COLO668 (cell line): ENCODE measurements at regions not wholly inside any gene's neighbourhood (a gene's known extent, or its start where the extent isn't known, plus 50 kb on each side); places are given as distances from the start of the nearest gene placed in this dataset.
"Not testable (repeated sequence)": the region's sequence is repeated elsewhere in the genome, so short reads cannot be mapped to it uniquely, and the experiment has no call there.

Experiments
- DNase-seq: peaks from one replicate; lab custom pipeline; 2025; ENCODE audit not compliant: unreplicated experiment; lab: John Stamatoyannopoulos, UW

DNA sequence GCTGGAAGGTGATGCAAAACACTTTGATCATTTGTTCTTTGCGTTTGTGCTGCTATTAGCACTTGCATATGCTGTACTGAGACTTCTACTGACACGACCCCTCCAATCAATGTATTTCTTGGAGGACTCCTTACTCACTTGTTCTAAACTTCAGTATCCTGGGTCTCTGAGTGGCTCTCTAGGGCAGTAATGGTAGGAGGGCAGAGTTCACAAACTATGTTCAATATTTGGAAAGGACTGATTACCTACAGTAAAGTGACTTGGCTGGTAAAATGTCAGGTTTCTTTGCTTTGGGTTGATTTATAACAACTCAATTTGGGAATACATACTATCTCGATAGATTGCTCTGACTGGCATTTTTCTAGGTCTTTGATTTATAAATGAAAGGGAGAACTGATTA is 93.7 kb downstream of the TRIM43 start:
- no peak for DNase-seq

DNA sequence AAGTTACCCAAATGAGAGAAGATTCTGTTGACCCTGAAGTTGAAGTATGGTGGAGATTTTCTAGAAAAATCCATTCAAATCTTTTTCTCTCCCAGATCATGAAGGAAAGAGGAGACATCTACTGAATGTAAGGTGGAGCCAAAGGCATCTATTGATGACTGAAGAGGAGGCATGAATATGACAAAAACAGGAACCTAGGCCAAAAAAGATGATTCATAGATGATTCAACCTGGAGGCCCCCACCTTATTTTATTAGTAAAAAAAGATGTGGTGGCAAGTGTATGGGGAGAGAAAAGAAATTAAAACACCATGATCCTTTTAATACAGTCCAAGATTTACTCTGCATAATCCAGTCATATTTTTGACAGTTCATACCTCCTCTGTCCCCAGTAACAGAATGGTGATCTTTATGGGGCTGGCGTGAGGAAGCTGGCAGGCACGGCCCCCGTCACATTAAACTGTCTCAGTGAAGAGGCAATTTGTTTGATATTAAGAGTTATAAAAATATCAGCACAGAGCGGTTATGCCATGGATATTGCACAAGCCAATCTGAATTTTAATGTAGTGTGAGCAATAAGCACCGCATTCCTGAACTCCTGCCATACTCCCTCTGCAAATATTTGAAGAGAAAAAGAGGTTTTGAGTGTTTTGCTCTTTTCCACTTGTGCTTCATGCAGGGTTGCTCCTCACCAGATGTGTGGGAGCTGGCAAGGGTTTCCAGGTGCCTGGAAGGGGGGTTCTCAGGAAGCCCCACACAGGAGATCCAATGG is 94.4 kb downstream of the TRIM43 start:
- DNase-seq = not testable (repeated sequence)

DNA sequence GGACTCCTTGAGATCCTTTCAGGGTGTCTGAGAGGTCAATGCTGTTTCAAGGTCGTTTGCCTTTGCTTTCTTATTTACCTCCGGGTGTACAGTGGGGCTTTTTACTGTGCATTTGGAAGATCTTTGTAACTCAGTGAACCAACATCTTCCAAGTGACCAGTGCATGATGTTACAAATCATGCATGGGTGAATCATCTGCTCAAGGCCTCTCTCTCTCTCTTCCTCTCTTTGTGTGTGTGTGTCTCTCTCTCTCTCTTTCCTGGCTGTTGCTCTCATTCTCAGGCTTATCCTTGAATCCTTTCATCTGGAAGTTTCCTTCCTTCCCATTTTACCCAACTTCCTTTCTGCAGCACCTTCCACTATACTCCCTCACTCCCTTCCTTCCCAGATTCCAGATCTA is 96.1 kb downstream of the TRIM43 start:
- DNase-seq = not testable (repeated sequence)

DNA sequence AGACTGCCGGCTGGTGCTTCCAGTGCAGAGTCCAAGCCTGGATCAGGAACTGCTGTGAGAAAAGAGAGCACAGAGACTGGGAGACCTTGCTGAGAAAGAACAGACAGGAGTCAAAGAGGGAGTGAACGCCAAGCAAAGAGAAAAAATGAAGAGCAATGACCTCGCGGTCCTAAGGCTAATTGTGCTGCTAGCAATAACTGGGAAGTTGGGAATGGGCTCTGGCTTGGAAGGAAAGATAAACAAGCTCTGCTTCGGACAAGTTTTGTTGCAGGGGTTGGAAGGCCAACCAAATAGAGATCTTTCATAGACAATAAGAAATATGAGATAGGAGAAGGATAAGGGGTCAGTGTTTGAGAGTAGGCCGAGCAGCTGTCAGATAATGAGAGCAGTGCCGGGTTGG is 99.4 kb downstream of the TRIM43 start:
- DNase-seq = not testable (repeated sequence)

DNA sequence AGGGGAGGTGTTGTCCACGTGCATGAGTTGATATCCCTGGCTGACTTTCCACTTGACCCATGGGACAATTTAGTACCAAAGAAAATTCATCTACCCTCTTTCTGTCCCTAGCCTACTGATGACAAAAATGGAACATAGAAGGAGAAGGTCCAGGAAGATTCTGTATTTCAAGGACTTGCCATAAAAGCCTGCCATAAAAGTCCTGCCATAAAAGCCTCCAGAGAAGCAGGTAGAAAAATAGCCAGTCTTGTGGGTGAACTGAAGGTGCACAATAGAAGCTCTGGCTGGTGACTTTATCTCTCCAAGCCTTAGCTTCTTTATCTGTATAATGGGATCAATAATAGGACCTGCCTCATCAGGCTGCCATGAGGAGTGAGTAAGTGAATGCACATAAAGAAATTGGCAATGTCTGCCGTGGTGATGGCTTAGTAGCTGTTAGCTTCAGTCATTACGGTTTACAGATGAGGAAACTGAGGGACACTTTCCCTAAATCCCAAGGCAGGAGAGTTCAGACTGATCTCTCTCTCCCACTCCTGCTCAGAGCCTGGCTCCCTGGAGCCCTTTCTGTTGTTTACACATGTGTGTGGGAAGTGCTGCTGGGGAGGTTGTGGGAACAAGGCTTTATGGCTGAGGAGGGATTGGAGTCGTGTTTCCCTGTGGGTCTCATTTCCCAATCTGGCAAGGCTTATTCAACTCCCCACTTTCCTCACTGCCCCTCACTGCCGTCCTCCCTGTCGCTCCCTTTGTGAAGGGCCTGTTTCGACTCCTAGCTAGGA is 101.5 kb downstream of the TRIM43 start:
- not testable (repeated sequence) for DNase-seq

DNA sequence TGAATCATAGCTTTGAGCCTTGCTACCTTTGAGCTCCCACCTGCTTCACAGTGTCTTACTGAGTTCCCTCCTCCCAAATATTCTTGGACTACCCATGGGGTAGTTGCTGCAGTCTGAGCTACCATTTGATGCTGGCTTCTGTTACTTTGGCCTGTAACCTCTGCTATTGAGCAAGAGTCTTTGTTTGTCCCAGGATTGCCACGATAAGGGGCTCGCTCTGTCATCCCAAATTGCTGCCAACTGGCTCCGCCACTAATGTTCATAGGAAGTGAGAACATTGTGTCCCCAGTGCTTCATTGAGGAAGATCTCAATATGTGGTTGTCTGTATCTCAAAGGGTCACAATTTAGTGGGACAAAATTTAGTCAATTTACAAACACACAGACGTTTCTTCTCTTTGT is 103.8 kb downstream of the TRIM43 start:
- DNase-seq = no peak

DNA sequence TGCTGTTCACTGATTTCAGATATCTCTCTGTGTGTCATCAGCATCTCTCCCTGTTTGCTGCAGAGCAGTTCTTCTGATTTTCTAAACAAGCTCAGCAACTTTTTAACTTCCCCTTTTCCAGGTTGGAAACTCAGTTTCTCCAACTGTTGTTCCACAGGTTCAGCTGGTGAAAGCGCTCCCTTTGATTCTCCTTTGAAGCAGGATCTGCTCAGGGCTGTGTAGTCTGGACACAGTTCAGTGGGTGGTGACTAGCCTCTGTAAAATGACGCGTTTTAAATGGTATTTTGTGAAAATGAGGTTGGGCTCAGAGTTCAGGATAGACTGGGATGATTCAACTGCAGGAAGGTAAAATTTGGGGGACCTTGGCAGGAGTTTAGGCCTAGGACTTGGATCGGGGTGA is 106.3 kb downstream of the TRIM43 start:
- no peak for DNase-seq

DNA sequence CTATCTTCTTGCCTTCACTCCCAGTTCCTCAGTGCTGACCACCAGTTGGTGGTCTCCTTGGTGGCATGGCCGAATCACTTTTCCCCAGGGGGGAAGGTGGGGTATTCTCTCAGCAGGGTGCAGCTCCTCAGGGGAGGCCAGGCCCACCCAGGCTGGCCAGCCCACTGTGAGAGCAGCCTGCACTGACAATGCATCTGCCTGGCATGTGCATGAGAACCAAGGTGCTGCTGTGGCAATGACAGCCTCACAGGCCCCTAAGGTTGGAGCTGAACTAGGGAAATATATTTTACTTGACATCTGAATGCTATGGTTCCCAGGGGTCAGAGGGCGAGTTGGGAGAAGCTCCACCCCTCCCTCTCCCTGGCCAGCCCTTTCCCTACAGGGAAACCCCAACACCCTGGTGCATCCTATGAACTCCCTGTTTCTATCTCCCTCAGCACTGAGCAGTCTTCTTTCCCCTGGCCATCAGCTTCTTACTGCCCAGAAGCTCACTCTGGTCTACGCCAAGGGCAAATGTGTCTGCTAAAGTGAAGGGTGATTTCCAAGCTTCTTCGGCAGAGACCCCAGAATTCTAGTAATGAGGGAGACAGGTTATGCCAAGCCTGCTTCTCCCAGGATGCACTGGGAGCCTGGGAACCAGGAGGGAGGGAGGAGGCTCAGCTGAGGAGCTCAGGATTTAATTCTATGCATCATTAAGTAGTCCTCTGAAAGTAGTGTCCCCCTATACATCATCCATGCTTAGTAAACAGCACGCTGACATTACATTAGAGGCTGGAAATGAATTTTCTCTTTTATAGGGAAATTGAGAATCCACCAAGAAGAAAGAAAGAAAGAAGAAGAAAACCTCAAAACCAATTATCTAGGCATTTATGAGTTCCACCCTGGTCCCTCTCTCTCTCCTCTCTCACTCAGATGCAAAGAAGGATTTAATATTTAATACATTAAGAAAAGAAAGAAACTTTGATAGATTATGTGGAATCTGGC is 107.7 kb downstream of the TRIM43 start:
- DNase-seq = not testable (repeated sequence)

DNA sequence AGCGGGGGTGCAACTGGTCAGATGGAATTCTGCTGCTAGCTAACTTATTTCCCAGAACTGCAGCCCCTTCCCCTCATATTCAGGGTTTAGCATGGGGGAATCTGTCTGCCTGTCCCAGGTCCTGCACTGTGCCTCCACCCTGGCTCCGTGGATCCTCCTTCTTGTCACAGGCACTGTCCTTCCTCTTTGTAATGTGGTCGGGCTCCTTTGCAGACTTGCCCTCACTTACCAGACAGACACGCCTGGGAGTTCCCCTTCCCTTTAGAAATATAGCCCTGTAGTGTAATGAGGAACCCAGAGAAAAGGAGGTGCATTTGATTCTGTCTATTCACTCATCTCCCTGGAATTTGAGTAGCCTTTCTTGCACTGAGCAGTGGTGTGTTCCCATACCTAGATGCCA is 108.7 kb downstream of the TRIM43 start:
- no peak for DNase-seq

DNA sequence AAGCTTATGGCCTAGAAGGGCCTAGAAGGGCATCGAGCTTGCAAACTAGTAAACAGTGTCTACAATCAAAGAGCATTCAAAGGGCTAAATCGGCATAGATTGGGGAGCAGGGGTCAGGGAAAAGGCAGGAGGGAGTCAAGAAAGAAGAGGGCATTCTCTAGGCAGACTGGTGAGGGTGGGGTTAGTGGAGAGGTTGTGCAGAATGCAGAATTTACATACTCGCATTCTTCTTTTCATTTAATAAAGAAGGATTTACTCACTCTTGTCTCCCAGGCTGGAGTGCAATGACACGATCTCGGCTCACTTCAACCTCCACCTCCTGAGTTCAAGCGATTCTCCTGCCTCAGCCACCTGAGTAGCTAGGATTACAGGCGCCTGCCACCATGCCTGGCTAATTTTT is 110.7 kb downstream of the TRIM43 start:
- DNase-seq = no peak

DNA sequence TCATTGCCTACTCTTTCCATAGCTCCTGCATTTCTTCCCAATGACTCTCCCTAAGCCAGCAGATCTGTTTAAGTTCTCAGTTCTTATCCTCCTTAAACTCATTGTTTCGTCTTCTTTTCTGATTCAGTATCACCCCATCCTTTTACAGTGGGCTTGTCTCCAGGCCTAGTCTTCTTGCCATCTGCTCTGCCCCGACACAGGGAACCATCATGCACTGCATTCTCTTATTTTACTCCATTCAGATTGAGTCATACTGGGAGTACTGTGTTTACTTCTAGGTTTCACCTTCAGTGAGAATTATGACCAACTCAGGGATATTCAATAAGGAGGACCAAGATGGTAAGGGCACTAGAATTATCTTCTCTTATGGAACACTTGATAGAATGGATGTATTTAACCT is 115.4 kb downstream of the TRIM43 start:
- DNase-seq = not testable (repeated sequence)

DNA sequence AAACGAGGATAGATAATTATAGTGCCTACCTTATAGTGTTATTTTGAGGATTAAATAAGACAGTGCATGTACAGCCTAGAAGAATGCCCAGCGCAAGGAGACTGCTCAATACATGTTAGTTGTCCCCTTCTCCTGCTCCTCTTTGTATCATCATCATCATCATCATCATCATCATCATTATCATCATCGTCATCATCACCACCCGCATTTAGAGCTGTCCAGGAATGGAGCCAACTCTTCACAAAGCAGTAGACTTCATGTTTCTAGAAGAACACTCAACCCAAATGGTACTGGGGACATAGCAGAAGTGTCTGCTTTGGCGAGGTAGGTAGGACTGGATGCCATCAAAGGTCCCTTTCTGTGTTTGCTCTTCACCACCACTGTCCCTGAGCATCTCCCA is 116.0 kb downstream of the TRIM43 start:
- no peak for DNase-seq

DNA sequence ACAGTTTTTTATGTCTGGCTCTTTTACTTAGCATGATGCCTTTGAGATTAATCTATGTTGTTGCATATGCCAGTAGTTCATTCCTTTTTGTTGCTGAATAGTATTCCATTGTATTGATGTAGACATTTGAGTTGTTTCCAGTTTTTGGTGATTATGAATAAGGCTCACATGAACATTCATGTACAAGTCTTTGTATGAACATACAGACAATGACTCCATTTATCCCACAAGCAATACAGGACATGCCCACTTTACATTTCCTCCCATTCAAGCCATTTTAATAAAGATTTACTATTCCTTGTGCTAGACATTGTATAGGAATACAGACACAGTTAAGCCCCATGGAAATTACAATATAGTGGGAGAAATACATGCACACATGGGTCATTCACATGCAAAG is 118.0 kb downstream of the TRIM43 start:
- DNase-seq = no peak

DNA sequence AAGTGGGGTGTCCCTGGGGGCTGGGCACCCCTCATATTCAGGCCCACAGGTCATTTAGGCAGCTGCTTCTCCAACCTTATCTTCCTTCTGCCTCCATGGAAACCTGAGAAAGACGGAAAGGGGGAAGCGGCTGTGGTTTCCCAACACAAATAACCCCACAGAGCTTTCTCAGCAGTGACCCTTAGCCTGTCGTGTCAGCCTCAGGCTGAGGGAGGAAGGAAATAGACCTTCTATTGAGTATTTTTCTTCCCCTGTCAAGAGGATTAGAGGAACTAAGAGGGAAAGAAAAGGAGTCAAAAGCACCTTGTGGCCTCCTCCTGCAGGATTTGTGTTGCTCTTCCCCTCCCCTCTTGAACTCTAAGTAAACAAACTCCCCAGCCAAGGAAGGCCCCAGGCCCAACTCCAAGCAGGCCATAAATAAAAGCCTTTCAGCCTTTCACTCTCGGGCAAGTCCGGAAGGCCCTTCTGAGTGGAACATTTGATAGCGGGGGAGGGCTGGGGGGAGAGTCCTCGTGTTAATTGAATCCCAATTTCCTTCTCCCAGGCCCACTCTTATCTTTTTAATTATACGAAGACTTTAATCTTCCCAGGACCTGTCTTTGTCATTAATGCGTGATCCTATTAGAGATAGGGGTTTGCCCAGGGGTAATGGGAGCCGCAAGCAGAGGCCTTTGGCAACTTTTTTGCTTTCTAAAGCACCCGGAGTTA is 121.8 kb downstream of the TRIM43 start:
- DNase-seq = not testable (repeated sequence)

DNA sequence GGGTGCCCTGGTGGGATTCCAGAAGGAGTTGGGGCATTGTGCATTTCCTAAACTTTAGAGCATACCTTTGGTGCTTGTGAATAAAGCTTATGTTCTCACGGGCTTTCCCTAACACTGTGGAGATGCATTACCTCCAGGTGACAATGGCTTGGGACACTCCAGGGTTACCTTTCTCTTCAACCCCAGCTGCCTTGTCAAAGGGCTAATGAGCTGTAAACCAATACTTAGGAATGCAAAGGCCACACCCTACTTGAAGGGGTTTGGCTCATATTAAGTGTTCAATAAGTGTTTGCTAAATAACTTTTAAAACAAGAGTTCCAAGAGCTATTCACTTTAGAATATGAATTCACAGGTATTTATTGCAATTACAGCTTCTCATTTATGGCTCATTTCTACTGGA is 122.6 kb downstream of the TRIM43 start:
- not testable (repeated sequence) for DNase-seq

DNA sequence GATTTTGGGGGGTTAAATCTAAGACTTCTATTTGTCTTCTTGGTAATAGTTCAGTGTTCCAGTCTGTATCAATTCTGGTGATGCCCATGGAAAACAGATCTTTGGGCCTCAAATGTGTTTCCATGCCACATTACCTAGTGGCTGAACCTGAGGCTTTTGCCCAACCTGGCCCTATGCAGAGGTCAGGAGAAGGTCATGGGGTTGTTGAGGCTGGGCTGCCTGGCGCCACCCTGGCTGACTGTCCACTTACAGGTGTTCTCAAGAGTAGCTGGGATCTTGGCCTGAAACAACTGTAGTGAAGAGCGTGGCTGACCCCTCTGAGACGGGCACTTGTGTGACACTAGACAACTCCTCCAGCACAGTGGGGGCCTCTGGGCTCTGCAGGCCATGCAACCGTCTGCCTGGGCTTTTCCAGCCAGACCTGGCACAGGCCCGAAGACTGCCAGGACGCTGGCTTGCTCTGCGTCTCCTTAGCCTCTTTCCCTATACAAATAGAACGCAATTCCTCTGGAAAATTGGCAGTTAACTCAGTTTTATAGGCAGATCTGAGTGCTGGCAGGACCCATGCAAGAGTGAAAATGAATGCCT is 127.8 kb downstream of the TRIM43 start:
- no peak for DNase-seq

DNA sequence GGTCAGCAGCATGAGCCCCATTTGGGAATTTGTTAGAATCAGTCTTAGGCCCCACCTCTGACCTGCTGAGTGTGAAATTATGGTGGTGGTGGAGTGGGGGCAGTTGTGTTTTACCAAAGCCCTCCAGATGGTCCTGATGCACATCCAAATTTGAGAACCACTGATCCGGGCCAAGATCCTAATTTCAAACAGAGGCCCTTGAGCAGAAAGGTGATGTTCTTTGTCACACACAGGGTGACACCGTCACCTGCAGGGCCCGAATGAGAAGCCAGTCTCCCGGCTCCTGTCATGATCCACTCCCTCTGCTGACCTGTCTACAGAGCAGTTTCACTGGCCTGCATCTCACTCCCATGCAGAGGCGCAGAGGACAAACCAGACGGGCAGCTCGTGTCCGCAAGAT is 129.9 kb downstream of the TRIM43 start:
- DNase-seq = no peak

DNA sequence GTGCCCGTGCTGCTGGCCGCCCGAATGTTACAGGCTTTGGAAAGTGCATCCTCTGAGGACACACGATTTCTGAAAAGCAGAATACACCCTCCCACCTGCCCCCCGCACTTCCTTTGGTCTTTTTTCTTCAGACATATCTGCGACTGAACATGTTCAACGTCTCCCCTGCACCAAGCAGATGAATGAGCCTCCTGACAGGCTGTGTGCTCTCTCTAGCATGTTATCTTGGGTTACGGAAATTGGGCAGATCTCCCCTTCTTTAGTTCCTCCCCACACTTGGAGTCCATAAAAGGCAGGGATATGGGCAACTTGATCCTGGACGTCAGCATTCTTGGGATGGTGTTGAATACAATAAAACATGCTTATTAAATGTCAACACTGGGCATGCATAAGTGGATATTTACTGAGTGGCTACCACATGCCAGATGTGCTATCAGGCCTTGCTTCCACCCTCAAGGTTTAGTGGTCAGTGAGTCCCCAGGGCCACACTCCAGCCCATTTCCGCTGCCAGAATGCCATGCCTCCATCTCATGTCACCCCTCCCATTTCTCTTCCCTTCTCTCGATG is 130.4 kb downstream of the TRIM43 start:
- no peak for DNase-seq

DNA sequence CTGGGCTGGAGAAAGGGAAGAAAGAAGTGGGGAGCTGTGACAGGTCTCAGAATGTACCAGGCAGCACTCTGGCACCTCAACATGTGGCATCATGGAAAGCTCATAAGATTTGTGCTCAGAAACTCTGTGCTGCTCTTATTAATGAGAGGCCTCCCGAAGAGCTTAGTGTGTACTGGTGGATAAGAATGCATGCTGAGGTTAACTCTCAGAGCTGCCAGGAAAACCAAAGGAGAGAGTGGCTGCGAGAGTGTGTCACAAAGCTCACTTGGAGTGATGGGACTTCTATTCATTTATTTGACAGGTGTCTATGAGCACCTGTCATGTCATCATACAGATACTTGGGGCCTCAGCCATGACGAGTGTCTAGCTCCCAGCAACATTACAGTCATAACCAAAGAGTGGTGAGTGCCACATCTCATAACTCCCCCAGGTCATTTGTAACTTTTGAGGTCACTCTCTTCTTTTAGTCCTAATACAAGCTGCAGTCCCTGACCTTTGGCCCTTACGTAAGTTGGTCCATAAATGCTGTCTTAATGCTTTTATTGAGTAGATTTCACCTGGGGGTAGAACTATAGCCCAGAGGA is 131.9 kb downstream of the TRIM43 start:
- DNase-seq = not testable (repeated sequence)

DNA sequence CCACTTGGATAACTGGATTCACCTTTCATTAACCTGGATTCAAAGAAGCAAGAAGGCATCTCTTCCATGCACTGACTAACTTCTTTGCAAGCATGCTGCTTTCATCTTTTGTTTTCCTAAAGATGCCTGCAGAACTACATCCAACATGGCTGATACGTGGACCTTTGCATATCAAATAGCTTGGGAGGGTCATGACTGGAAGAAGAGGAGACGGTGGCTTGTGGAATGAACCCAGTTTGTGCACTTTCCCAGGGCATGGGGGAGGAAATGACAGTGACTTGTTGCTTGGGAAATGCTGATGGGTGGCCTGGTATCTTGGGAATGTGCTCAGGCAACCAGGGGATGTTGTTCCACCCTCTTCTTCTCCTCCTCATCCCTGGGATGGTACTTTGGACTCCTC is 133.4 kb downstream of the TRIM43 start:
- not testable (repeated sequence) for DNase-seq
